Liver (tissue), 8 donors: ENCODE measurements at regions not wholly inside any gene's neighbourhood (a gene's known extent, or its start where the extent isn't known, plus 50 kb on each side); places are given as distances from the start of the nearest gene placed in this dataset.

ENCODE experiments used
- DNase-seq: peaks from one replicate; pipeline ENCODE4 v3.0.0-alpha.2; 2017; ENCODE audit warnings: low spot score
- H3K27ac ChIP-seq, 2 donors: one replicate each; pipeline ENCODE4 v1.7.0; 2013; ENCODE audit warnings: inconsistent platforms in 2 of 2, low read length in 2 of 2, control low read depth in 1 of 2, low read depth in 1 of 2, mild to moderate bottlenecking in 1 of 2
- H3K27me3 ChIP-seq, 4 donors: one replicate each; pipeline versions ENCODE4 v1.6.1 to v1.7.0; 2013; ENCODE audit warnings: low read length in 3 of 4, inconsistent platforms in 1 of 4, mild to moderate bottlenecking in 1 of 4, moderate library complexity in 1 of 4; ENCODE audit not compliant: control insufficient read depth in 4 of 4, insufficient read depth in 4 of 4
- H3K36me3 ChIP-seq, 4 donors: one replicate each; pipeline versions ENCODE4 v1.6.1 to v1.7.0; 2013; ENCODE audit warnings: low read length in 3 of 4, mild to moderate bottlenecking in 3 of 4, low read depth in 1 of 4, moderate library complexity in 1 of 4; ENCODE audit not compliant: control insufficient read depth in 4 of 4, insufficient read depth in 3 of 4
- H3K4me1 ChIP-seq, 4 donors: one replicate each; pipeline versions ENCODE4 v1.6.1 to v1.7.0; 2013; ENCODE audit warnings: low read length in 3 of 4, mild to moderate bottlenecking in 3 of 4, moderate library complexity in 1 of 4; ENCODE audit not compliant: control insufficient read depth in 4 of 4, insufficient read depth in 4 of 4
- H3K4me3 ChIP-seq, 3 donors: one replicate each; pipeline versions ENCODE4 v1.6.1 to v1.7.0; 2013; ENCODE audit warnings: low read length in 3 of 3, control low read depth in 1 of 3, low read depth in 1 of 3, mild to moderate bottlenecking in 1 of 3
- H3K9ac ChIP-seq, 2 donors: one replicate each; pipeline ENCODE4 v1.7.0; 2013; ENCODE audit warnings: low read length in 2 of 2, mild to moderate bottlenecking in 2 of 2, moderate library complexity in 2 of 2, control low read depth in 1 of 2, low read depth in 1 of 2
- H3K9me3 ChIP-seq, 4 donors: one replicate each; pipeline versions ENCODE4 v1.6.1 to v1.7.0; 2013; ENCODE audit warnings: low read length in 3 of 4; ENCODE audit not compliant: control insufficient read depth in 4 of 4
- CTCF ChIP-seq: fragments of 150-350 bp; IDR thresholded peaks from 2 replicates; pipeline ENCODE4 v1.5.1; 2017; ENCODE audit warnings: improper control_type of control experiment, low read depth, low read length; ENCODE audit not compliant: missing input control
- EGR1 ChIP-seq, 2 donors: IDR thresholded peaks; 2 replicates each; pipeline ENCODE4 v1.6.1; 2016 to 2018; ENCODE audit warnings: antibody characterized with exemption in 2 of 2, low read depth in 2 of 2
- FOXA1 ChIP-seq: IDR thresholded peaks from 2 replicates; pipeline ENCODE4 v1.6.1; 2016; ENCODE audit warnings: antibody characterized with exemption
- GABPA ChIP-seq, 2 donors: IDR thresholded peaks in 1 of 2; conservative IDR thresholded peaks in 1 of 2; 2 replicates each; pipeline ENCODE4 v1.6.1; 2016; ENCODE audit warnings: antibody characterized with exemption in 2 of 2, mild to moderate bottlenecking in 1 of 2, moderate library complexity in 1 of 2
- HNF4A ChIP-seq, 2 donors: conservative IDR thresholded peaks; 2 replicates each; pipeline ENCODE4 v1.6.1; 2016; ENCODE audit warnings: antibody characterized with exemption in 2 of 2, mild to moderate bottlenecking in 2 of 2
- JUND ChIP-seq, 2 donors: IDR thresholded peaks; 2 replicates each; pipeline ENCODE4 v1.6.1; 2016; ENCODE audit warnings: antibody characterized with exemption in 2 of 2
- MAX ChIP-seq: IDR thresholded peaks from 2 replicates; pipeline ENCODE4 v1.6.1; 2016; ENCODE audit warnings: antibody characterized with exemption
- NR2F2 ChIP-seq: IDR thresholded peaks from 2 replicates; pipeline ENCODE4 v1.6.1; 2016; ENCODE audit warnings: antibody characterized with exemption
- REST ChIP-seq: IDR thresholded peaks from 2 replicates; pipeline ENCODE4 v1.6.1; 2016; ENCODE audit warnings: antibody characterized with exemption, mild to moderate bottlenecking
- RXRA ChIP-seq, 2 donors: IDR thresholded peaks; 2 replicates each; pipeline ENCODE4 v1.6.1; 2017 to 2018; ENCODE audit warnings: antibody characterized with exemption in 2 of 2, mild to moderate bottlenecking in 1 of 2
- YY1 ChIP-seq: IDR thresholded peaks from 2 replicates; pipeline ENCODE4 v1.6.1; 2016; ENCODE audit warnings: antibody characterized with exemption, mild to moderate bottlenecking
- WGBS: extraction: QIAGEN DNeasy Blood & Tissue Kit; methylation state at CpG from one replicate; pipeline ENCODE4 v1.1.7; 2013; 5-methylcytosine and 5-hydroxymethylcytosine counted together
- donor health status: healthy.
- donor health status: healthy.
- donor health status: healthy.
- donor health status: healthy.
- donor health status: healthy.

- TF ChIP-seq CTCF (no peak), RXRA (IDR thresholded peaks at IDR 0.05) (no peak)
Measured at GRCh38 chr13:31056644-31057271, 104.9 kb downstream of the HSPH1 start (continued).

DNA sequence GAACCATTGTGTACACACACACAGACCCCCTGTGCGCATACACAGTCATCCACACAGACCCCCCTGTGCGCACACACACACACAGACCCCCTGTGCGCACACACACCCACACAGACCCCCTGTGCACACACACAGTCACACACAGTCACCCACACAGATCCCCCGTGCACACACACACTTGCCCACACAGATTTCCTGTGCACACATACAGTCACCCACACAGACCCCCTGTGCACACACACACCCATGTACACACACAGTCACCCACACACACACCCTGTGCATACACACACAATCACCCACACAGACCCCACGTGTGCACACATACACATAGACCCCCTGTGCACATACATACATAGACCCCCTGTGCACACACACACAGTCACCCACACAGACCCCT is 106.1 kb downstream of the HSPH1 start:
- 83% methylated on average over 5 of the region's 5 CpGs for WGBS
- no peak for TF ChIP-seq YY1
- no peak for TF ChIP-seq FOXA1
- no peak for TF ChIP-seq MAX
- no peak for TF ChIP-seq HNF4A (conservative IDR thresholded peaks at IDR 0.05)
- no peak for TF ChIP-seq EGR1 (IDR thresholded peaks at IDR 0.05; ENCODE audit: low read depth in 2 of 2)
- TF ChIP-seq NR2F2, result no peak
- TF ChIP-seq JUND (IDR thresholded peaks at IDR 0.05), result no peak
- no peak for TF ChIP-seq REST
- H3K36me3 ChIP-seq, result no peaks in the 10 kb centered on the region

GRCh38 chr13:31054632-31055031 is 107.1 kb downstream of the HSPH1 start:
- TF ChIP-seq GABPA (IDR thresholded peaks at IDR 0.05 in 1 of 2, conservative IDR thresholded peaks at IDR 0.05 in 1 of 2), result no peak
- no peak overlapping the region for H3K27ac ChIP-seq
- peaks cover 0 to 11% (median 1%) of the 10 kb centered on the region in 4 donors for H3K27me3 ChIP-seq
- H3K36me3 ChIP-seq, result no peaks in the 10 kb centered on the region
- 92% methylated on average over 4 of the region's 4 CpGs for whole genome bisulfite sequencing
- no peak overlapping the region for H3K4me3 ChIP-seq
- no peaks in the 10 kb centered on the region for H3K9me3 ChIP-seq
- H3K9ac ChIP-seq, result no peak overlapping the region
- no peak for DNase-seq
- H3K4me1 ChIP-seq, result no peaks in the 10 kb centered on the region

More for the DNA sequence above, 106.1 kb downstream of the HSPH1 start:
- no peak for DNase-seq
- no peak overlapping the region for H3K4me3 ChIP-seq
- no peaks in the 10 kb centered on the region for H3K9me3 ChIP-seq
- H3K27ac ChIP-seq, result no peak overlapping the region
- H3K4me1 ChIP-seq, result no peaks in the 10 kb centered on the region
- H3K27me3 ChIP-seq, result peaks cover 0 to 8% (median 1%) of the 10 kb centered on the region in 4 donors
- H3K9ac ChIP-seq, result no peak overlapping the region
